ENCODE measurements at regions not wholly inside any gene's neighbourhood (a gene's known extent, or its start where the extent isn't known, plus 50 kb on each side); places are given as distances from the start of the nearest gene placed in this dataset.
"Not testable (repeated sequence)": the region's sequence is repeated elsewhere in the genome, so short reads cannot be mapped to it uniquely, and the experiment has no call there.

- DNase-seq (ENCODE audit: low read depth), result no peak
- no peak overlapping the region for H3K4me3 ChIP-seq (ENCODE audit: low read depth, low read length)
- TF ChIP-seq, protein P1, sequence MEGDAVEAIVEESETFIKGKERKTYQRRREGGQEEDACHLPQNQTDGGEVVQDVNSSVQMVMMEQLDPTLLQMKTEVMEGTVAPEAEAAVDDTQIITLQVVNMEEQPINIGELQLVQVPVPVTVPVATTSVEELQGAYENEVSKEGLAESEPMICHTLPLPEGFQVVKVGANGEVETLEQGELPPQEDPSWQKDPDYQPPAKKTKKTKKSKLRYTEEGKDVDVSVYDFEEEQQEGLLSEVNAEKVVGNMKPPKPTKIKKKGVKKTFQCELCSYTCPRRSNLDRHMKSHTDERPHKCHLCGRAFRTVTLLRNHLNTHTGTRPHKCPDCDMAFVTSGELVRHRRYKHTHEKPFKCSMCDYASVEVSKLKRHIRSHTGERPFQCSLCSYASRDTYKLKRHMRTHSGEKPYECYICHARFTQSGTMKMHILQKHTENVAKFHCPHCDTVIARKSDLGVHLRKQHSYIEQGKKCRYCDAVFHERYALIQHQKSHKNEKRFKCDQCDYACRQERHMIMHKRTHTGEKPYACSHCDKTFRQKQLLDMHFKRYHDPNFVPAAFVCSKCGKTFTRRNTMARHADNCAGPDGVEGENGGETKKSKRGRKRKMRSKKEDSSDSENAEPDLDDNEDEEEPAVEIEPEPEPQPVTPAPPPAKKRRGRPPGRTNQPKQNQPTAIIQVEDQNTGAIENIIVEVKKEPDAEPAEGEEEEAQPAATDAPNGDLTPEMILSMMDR (IDR thresholded peaks at IDR 0.05; ENCODE audit: insufficient read depth, low read depth, low read length, missing control alignments), result no peak
Measured at GRCh38 chr10:91096274-91096673, 124.2 kb upstream of the PCGF5 start.

- H3K4me3 ChIP-seq (ENCODE audit: low read depth, low read length), result no peak overlapping the region
Measured at GRCh38 chr10:91097313-91097712, 123.2 kb upstream of the PCGF5 start.

DNA sequence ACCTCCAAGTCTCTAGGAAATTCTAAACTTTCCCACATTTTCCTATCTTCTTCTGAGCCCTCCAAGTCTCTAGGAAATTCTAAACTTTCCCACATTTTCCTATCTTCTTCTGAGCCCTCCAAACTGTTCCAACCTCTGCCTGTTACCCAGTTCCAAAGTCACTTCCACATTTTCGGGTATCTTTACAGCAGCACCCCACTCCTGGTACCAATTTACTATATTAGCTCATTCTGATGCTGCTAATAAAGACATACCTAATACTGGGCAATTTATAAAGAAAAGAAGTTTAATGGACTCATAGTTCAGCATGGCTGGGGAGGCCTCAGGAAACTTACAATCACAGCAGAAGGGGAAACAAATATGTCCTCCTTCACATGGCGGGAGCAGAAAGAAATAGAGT, 122.4 kb upstream of the PCGF5 start:
- not testable (repeated sequence) for H3K4me3 ChIP-seq (ENCODE audit: low read depth, low read length); DNase-seq (ENCODE audit: low read depth)

More at GRCh38 chr10:91097313-91097712, 123.2 kb upstream of the PCGF5 start:
- TF ChIP-seq, protein P1 (IDR thresholded peaks at IDR 0.05; ENCODE audit: insufficient read depth, low read depth, low read length, missing control alignments), result no peak
- DNase-seq (ENCODE audit: low read depth), result no peak

DNA sequence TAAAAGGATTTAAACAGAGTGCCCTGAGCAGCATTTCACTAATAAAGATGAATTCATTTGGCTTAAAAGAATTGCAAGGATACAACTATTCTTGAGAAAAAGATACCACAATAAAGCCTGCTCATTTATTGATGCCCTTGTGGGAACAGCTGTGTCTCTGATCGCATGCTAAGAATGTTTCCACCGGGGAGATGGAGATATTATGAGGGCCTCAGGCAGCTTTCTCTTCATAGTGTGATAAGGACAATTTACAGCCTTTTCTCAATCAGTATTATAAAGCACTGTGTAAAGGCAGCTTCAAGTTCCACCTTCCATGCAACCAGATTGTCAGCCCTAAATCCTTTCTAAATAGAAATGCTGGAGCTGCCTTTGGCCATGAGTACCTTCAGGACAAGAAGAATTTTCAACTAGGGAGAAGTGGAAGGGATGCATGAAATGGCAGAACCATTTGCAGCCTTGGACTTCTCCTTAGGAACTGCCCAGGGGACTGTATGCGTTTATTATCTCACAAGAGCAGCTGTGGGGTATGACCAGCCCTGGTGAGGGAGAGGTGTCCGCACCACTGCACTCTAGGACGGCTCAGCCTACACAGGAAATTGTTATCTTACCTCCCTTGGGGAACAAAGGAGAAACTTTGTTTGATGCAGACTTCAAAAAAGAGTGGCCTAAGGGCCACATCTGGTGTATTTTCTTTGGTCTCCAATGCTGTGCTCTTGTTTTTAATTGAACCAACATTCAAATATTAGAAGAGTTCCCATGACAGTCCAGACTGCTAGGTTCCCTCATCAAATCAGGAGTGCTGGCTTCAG, 116.9 kb upstream of the PCGF5 start:
- H3K4me3 ChIP-seq (ENCODE audit: low read depth, low read length), result no peak overlapping the region
- TF ChIP-seq, protein P1 (IDR thresholded peaks at IDR 0.05; ENCODE audit: insufficient read depth, low read depth, low read length, missing control alignments), result no peak
- DNase-seq (ENCODE audit: low read depth), result peak; percentile 45

GRCh38 chr10:91104193-91105041, 116.0 kb upstream of the PCGF5 start:
- peak; percentile 6 for DNase-seq (ENCODE audit: low read depth)
- TF ChIP-seq, protein P1 (IDR thresholded peaks at IDR 0.05; ENCODE audit: insufficient read depth, low read depth, low read length, missing control alignments), result no peak
- H3K4me3 ChIP-seq (ENCODE audit: low read depth, low read length), result no peak overlapping the region

GRCh38 chr10:91105269-91105668, 115.2 kb upstream of the PCGF5 start:
- DNase-seq (ENCODE audit: low read depth), result no peak
- H3K4me3 ChIP-seq (ENCODE audit: low read depth, low read length), result no peak overlapping the region
- TF ChIP-seq, protein P1 (IDR thresholded peaks at IDR 0.05; ENCODE audit: insufficient read depth, low read depth, low read length, missing control alignments), result no peak

- no peak overlapping the region for H3K4me3 ChIP-seq (ENCODE audit: low read depth, low read length)
- no peak for DNase-seq (ENCODE audit: low read depth)
- TF ChIP-seq, protein P1 (IDR thresholded peaks at IDR 0.05; ENCODE audit: insufficient read depth, low read depth, low read length, missing control alignments), result no peak
Measured at GRCh38 chr10:91108820-91109219, 111.6 kb upstream of the PCGF5 start.

Data from GM12865 (cell line).